KMS-11 (cell line): ENCODE measurements at regions not wholly inside any gene's neighbourhood (a gene's known extent, or its start where the extent isn't known, plus 50 kb on each side); places are given as distances from the start of the nearest gene placed in this dataset.

Experiments used
- H2AFZ ChIP-seq: fragments of 200-600 bp; sonication (generic); 2 replicates; pipeline ENCODE4 v1.6.1; 2016; ENCODE audit warnings: antibody characterized with exemption, mixed run types, low read depth
- H3K27ac ChIP-seq: fragments of 200-600 bp; sonication (generic); 2 replicates; pipeline ENCODE4 v1.6.1; 2016; ENCODE audit warnings: mild to moderate bottlenecking, mixed run types
- H3K27me3 ChIP-seq: fragments of 200-600 bp; sonication (generic); 2 replicates; pipeline ENCODE4 v1.6.1; 2017; ENCODE audit warnings: mild to moderate bottlenecking, low read depth, mixed run types, moderate library complexity; ENCODE audit not compliant: insufficient read depth
- H3K36me3 ChIP-seq: fragments of 200-600 bp; sonication (generic); 2 replicates; pipeline ENCODE4 v1.6.1; 2017; ENCODE audit warnings: mild to moderate bottlenecking, mixed run types; ENCODE audit not compliant: insufficient read depth
- H3K4me1 ChIP-seq: fragments of 200-600 bp; sonication (generic); 2 replicates; pipeline ENCODE4 v1.6.1; 2016; ENCODE audit warnings: mild to moderate bottlenecking, low read depth, mixed run types; ENCODE audit not compliant: poor library complexity, severe bottlenecking
- H3K4me2 ChIP-seq: fragments of 200-600 bp; sonication (generic); 2 replicates; pipeline ENCODE4 v1.7.0; 2016; ENCODE audit warnings: mild to moderate bottlenecking, mixed run types
- H3K4me3 ChIP-seq: fragments of 200-600 bp; sonication (generic); IDR thresholded peaks from 2 replicates; pipeline ENCODE4 v1.6.1; 2017; ENCODE audit warnings: low read depth, low read length, mixed read lengths; ENCODE audit not compliant: insufficient read depth
- H3K79me2 ChIP-seq: fragments of 200-600 bp; sonication (generic); 2 replicates; pipeline ENCODE4 v1.6.1; 2016; ENCODE audit warnings: low read depth, mixed run types; ENCODE audit not compliant: insufficient read depth
- H3K9ac ChIP-seq: fragments of 200-600 bp; sonication (generic); 2 replicates; pipeline ENCODE4 v1.6.1; 2016; ENCODE audit warnings: mild to moderate bottlenecking, mixed run types
- H4K20me1 ChIP-seq: fragments of 200-600 bp; sonication (generic); 2 replicates; pipeline ENCODE4 v1.6.1; 2016; ENCODE audit warnings: mild to moderate bottlenecking, mixed run types; ENCODE audit not compliant: insufficient read depth
- TF ChIP-seq, protein P1 (sequence below): fragments of 200-600 bp; sonication (generic); conservative IDR thresholded peaks from 2 replicates; pipeline ENCODE4 v1.6.1; 2017; ENCODE audit warnings: low read depth, mild to moderate bottlenecking, antibody characterized with exemption, low read length, moderate library complexity, mixed read lengths

DNA sequence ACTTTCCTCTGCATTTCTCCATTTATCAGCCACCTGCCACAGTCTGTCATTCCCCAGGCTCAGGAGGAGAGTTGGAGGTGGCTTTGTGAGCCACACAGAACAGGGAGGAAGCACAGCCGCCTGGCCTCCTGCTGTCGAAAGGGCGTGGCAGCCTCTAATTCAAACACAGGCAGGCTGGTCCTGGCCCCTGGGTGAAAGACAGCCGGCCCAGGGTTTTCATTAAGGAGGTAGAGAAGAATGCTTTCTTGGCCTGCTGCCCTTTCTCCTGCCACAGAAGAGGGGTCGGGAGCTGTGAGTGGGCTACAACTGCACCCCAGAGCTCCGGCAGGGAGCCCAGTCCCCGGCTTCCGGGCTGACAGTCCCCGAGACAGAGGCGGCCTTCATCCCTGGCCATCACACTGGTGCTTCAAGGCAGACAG lies 108.6 kb upstream of the FZD10 start:
- Histone ChIP-seq H3K79me2 (no peaks in the 10 kb centered on the region), H3K9ac (no peak overlapping the region), H2AFZ (no peak overlapping the region), H3K27ac (no peak overlapping the region), H3K4me2 (no peak overlapping the region), H3K4me1 (no peaks in the 10 kb centered on the region), H4K20me1 (no peaks in the 10 kb centered on the region), H3K27me3 (no peaks in the 10 kb centered on the region), H3K36me3 (no peaks in the 10 kb centered on the region), H3K4me3 (no peak overlapping the region)
- TF ChIP-seq, protein P1, sequence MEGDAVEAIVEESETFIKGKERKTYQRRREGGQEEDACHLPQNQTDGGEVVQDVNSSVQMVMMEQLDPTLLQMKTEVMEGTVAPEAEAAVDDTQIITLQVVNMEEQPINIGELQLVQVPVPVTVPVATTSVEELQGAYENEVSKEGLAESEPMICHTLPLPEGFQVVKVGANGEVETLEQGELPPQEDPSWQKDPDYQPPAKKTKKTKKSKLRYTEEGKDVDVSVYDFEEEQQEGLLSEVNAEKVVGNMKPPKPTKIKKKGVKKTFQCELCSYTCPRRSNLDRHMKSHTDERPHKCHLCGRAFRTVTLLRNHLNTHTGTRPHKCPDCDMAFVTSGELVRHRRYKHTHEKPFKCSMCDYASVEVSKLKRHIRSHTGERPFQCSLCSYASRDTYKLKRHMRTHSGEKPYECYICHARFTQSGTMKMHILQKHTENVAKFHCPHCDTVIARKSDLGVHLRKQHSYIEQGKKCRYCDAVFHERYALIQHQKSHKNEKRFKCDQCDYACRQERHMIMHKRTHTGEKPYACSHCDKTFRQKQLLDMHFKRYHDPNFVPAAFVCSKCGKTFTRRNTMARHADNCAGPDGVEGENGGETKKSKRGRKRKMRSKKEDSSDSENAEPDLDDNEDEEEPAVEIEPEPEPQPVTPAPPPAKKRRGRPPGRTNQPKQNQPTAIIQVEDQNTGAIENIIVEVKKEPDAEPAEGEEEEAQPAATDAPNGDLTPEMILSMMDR: no peak

- Histone ChIP-seq H4K20me1 (no peaks in the 10 kb centered on the region), H3K4me2 (no peak overlapping the region), H3K27ac (no peak overlapping the region)
These were observed 107.5 kb upstream of the FZD10 start for GRCh38 chr12:130054803-130055202.

DNA sequence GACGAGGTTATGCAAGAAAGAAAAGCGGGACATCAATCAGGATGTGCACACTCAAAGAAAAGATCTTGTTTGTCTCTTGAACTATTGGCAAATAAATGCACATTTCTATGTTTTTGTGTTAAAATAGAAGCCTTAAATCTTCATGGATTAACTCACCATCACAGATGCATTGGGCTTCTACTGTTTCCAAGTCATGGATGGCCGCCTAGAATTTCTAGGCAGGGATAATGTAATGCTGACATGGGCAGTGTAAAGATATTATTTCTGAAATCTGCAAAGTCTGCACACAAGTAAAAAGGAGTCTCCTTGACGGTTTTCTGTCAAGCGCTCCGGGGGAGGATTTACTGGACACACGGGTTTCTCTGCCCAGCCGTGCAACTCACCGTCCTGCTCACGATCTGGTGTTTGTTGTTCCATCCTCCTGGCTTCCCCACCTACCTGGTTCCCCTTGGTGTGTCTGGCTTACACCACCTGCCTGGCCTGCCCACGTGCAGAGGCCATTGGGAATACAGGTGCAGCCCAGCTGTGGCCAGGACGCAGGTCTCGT lies 103.3 kb upstream of the FZD10 start:
- TF ChIP-seq, protein P1: no peak
- Histone ChIP-seq H3K4me3 (no peak overlapping the region), H3K4me2 (no peak overlapping the region), H4K20me1 (no peaks in the 10 kb centered on the region), H3K36me3 (no peaks in the 10 kb centered on the region), H3K27me3 (no peaks in the 10 kb centered on the region), H3K4me1 (no peaks in the 10 kb centered on the region), H2AFZ (no peak overlapping the region), H3K79me2 (no peaks in the 10 kb centered on the region), H3K27ac (no peak overlapping the region), H3K9ac (no peak overlapping the region)

More at GRCh38 chr12:130054803-130055202, 107.5 kb upstream of the FZD10 start:
- TF ChIP-seq, protein P1: no peak
- Histone ChIP-seq H3K79me2 (no peaks in the 10 kb centered on the region), H3K36me3 (no peaks in the 10 kb centered on the region), H3K4me1 (no peaks in the 10 kb centered on the region), H2AFZ (no peak overlapping the region), H3K27me3 (no peaks in the 10 kb centered on the region), H3K4me3 (no peak overlapping the region), H3K9ac (no peak overlapping the region)

GRCh38 chr12:130063866-130064265 lies 98.4 kb upstream of the FZD10 start:
- Histone ChIP-seq H4K20me1 (no peaks in the 10 kb centered on the region), H3K36me3 (no peaks in the 10 kb centered on the region), H3K9ac (no peak overlapping the region), H3K4me2 (no peak overlapping the region), H3K4me1 (no peaks in the 10 kb centered on the region), H3K27ac (no peak overlapping the region), H3K27me3 (no peaks in the 10 kb centered on the region), H3K79me2 (no peaks in the 10 kb centered on the region), H3K4me3 (no peak overlapping the region), H2AFZ (no peak overlapping the region)
- TF ChIP-seq, protein P1: no peak
